Activated T-cell treated with anti-CD3 and anti-CD28 coated beads for 1 hour (primary cell): ENCODE measurements at regions not wholly inside any gene's neighbourhood (a gene's known extent, or its start where the extent isn't known, plus 50 kb on each side); places are given as distances from the start of the nearest gene placed in this dataset.
"Not testable (repeated sequence)": the region's sequence is repeated elsewhere in the genome, so short reads cannot be mapped to it uniquely, and the experiment has no call there.

Experiments
- DNase-seq: peaks from one replicate; pipeline ENCODE4 v3.0.0-alpha.2; 2020; ENCODE audit warnings: low read depth

DNA sequence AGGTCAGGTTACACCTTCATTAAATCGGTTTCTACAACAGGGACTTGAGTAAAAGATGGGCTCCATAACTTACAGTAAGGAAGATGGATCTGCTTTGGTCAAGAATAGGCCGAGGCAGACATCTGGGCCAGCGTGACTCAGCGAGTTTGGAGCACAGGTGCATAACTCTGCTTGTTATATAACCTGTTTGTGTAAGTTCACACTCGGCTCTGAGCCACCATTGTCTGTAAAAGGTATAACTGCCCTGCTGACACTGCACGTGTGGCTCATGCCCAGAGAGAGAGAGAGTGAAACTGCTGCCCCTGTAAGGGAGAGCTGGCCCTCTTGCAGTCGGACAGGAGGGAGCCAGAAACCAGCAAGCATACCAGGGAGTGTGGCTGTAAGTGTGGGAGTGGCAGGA, 737.9 kb upstream of the SLC35B3 start:
- DNase-seq: no peak

DNA sequence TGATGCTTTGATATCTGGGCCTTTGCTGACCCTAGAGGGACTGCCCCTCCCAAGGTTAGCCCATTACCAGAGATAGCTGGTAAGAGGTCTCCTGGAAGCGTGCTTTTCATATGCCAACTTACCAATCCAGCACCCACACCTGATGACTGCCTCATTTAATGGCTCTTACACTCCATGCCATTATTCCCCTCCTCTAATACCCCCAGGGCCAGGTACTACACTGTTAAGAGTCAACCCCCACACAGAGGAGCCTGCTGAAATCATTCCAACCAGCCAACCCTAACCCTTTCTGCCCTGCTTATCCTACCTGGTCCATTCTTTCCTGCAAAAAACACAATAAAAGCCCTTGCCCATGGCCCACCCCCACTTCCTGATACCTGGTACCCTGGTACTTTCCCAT, 736.8 kb upstream of the SLC35B3 start:
- DNase-seq: no peak

DNA sequence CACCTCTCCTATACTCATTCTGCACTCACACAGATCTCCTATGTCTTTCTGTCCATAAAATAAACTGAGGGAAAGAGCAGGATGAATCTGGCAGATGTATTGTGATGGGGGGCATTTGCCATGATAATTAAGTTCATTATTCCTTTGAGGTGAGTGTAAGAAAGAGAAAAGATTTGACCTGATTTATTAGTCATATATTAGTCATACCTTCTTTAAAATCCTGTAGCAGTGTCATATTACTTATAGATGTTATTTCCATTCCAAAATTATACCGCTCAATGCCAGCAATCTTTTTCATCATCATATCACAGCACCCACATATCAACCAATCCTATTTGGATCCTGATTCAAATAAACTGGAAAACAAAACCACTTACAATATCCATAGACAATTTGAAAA, 733.3 kb upstream of the SLC35B3 start:
- no peak for DNase-seq

DNA sequence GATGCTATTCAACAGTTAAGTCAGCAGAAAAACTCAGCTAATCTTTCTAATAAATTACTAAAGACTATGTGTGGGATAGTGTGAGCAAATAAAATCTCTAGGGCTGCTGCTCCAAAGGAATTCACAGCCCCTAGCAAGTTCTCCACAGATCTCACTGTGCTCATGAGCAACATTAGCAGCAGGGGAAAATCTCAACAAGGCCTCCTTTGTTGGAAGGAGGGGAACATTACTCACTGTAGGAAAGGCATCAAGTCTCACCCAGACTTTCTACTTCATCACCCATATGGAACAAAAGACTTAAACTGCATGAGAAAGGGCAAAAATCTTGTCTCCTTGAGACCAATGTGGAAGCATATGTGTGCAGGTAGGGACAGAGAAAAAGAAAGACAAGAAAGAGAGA, 726.4 kb upstream of the SLC35B3 start:
- no peak for DNase-seq

DNA sequence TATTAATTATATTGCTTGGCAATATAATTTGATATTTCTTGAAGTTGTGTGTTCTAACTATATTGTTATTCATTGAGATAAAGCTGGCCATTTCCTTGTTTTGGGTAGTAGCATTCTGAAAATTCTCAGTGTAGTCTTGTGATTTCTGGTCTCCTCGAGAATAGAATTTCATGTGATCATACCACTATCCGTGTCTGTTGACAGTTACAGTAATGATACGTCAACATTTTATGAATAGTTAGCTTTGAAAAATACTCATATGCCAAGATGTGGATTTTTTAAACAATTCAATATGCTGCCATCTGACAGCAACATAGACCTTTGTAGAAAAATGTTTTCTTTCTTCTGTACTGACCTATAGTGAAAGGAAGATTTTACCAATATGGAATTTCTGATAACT, 723.7 kb upstream of the SLC35B3 start:
- DNase-seq: no peak

DNA sequence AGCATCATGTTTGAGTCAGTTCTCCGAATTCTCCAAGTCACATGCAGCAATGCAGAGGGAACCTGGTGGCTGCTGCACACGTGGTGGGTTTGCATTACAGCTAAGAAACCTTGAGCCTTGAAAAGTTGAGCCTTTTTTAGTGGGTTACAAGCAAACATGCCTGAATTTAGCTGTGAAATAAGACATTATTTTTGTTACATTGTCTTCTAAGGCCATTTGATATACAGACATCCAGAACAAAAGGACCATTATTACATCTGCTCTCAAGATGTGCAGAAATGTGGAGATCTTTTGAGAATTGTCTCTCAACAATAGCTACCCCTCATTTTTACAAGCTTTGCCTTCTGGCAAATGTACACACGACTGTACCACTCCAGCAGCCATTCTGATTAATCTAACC, 720.5 kb upstream of the SLC35B3 start:
- no peak for DNase-seq

DNA sequence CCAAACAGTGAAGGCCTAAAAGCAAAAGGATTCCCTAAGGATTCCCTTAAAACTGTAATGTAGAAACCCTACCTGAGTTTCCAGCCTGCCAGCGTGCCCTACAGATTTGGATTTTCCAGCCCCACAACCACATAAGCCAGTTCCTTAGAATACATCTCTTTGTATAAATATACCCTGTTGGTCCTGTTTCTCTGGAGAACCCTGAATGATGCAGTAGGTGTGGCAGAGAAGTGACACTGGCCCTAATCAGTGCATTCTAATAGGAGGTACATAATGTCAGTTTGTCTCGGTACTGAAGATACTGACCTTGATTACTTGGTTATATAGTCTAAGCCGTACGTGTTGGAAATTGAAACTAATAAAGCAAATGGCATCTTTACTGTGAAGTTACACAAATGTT, 707.8 kb upstream of the SLC35B3 start:
- DNase-seq: no peak

DNA sequence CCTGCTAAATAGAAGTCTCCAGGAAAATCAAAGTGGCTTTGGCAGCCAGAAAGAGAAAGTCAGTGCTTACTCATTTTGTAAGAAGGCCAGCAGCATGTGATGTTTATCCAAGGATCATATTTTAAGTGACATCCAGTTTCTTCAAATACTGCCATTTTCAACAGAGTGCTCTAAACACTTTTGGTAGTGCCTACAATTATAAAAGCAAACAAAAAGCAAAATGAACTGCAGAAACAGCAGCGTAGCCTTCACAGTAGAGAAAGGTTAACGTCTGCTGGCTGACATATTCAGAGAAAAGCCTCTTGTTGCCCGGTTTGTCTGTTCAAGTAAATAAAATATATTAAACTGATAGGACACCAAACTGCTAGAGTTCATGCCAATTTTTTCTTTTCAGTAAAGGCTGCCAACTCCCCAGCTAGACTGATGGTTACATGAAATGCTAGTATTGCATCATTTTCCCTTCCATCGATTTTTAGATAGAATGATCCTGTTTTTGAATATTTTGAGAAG, 705.7 kb upstream of the SLC35B3 start:
- no peak for DNase-seq

DNA sequence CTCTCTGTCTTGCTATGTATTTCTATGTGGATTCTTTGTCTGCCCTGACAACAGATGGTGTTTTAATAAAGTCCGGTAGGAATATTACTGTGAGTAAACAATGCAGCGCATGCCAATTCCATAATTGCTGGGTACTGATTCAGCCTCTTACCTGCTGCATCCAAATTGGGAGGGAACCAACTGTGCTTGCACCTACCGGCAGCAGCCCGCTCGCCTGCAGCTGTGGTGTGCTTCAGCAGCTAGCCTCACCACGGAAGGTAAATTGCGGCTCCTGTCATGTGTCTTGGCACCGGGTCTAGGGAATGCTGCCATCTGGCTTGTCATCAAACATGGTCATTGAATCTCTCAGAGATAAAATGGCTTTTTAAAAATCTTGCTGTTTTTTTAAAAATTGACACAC, 704.8 kb upstream of the SLC35B3 start:
- DNase-seq: no peak

DNA sequence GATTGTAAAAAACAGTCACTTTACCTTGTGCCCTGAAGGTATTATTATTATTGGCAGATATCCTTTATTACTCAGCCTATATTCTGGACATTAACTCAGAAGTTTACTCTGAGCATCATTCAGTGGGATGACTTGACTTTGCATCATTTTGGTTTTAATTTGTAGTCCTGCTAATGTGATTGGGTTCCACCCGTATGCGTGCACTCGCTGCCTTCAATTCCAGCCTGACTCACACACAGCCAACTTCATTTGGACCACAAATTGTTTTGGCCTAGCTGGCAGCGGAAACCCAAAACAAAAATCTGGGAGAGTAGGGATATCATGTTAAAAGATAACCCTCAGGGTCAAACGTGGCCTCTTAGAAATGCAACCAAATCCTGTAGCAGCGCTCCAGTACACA, 704.4 kb upstream of the SLC35B3 start:
- no peak for DNase-seq

DNA sequence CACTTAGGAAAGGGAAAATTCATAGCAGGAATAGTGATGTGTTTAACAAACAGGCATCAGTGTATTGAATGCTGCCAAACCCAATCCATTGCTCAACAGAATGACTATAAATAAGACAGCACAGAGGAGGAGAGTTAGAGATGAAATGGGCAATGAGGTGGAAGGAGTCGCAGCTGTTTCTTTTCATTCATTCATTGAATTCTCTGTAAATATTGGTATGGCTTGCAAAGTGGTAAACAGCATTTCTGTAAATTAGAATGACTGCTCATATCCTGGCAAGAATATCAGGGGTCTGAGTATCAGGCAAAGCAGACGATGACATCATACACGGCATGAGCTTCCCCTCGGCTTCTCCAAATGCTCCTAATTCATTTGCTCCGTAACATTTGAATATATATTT, 703.6 kb upstream of the SLC35B3 start:
- DNase-seq: no peak

DNA sequence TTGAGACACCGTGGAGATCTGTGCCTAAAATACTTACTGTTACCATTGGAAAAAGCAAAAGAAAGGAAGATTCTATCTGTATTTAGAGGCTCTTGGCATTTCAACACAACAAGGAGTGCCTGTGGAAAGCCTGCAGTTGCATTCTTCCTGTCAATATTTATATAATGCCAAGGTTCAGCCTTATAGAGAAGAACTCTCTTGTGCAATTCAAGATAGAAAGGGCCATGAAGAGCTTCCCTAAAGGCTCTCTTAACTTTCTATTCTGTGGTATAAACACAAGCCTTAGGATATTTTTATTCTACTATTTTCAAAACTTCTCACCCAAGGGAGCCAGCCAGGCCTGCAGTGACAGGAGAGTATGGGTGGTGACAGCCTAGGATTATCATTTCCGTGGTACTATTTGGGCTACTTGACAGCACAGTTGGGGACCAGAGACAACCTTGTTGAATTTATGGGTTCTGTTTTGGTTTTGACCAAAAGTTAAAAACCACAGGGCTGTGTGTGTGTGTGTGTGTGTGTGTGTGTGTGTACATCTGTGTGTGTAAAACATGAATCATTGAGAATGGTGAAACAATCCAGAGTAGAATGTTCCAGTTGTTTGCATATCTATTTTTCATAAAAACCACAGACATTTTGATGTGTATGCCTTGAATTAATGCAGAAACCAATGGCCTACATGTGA, 700.9 kb upstream of the SLC35B3 start:
- DNase-seq: no peak

DNA sequence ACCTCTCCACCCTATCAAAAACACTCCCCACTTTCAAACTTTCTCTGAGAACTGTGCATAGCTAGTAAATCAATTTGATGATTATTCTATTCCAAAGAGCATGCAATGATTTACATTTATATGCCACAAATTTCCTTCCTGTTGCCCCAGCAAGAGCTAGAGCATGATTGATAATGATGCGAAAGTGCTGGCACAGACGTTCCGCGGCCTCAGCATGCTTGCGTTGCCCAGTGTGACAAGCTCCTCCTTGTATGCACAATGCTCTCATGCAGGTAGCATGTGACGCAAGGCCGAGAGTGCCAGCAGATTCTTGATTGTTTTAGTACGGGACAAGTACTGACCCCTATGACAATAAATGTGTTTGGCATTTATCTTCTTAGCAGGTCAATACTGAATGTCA, 696.3 kb upstream of the SLC35B3 start:
- no peak for DNase-seq

DNA sequence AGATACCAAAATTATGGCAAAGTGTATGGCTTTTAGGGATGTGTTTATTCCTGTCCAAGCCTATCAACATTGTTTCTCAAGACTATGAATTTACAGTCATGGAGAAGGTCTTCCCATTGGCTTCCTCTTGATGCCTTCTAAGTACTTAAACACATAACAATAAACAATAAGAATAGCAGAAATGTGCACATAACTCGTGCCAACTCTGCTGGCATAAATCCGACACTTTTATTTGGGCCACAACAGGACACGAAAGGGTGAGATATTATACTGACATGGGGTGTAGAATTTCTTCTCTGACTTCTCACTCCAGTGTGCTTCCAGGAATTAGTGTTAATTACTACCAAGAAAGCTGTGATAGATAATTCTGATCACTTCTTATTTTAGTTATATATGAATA, 695.9 kb upstream of the SLC35B3 start:
- no peak for DNase-seq

DNA sequence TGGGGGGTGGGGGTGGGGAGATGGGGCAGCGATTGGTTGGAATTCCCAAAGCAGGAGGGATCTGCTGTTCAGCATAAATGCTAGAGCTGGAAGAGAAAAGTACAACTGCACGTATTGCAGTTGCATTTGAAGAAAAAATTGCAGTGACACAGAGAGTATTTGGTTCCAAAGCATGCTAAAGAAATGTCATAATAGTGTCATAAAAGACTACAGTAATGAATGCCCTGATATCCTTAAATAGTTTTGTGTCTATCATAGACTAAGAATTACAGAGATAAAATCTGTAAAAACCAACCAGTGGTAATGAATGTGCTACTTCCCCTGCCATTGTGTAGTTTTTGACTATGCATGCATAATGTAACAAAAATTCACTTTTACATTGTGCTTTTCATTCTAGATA, 693.6 kb upstream of the SLC35B3 start:
- DNase-seq: no peak

DNA sequence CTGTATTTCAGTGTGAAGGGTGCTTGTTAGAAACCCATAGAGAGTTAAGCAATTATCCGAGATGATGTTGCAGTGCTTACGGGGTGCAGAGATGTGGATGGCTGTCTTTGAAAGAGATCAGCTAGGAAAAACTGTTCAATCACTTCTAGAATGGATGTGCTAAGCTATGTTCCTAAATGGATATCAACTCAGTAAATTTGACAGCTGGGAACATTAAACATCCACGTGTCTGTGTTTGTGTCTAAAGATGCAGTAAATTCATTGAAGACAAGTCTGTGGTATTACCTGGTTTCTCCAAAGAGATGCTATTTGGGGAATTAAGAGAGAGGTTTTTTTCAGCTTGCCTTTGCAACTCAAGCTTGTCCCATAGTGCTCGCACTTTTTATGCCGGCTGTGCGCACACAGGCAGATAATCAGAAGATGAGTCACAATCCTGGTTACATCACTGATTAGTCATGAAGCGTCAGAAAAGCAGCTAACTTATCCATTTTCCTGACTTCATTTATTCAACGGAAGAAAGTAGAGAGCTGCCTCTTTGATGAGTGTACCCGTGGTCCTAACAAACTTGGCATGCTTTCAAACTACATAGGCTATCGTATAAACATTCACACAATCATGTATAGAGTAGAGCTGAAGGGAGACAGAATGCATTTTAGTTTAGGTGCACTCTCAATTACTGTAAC, 691.7 kb upstream of the SLC35B3 start:
- no peak for DNase-seq

DNA sequence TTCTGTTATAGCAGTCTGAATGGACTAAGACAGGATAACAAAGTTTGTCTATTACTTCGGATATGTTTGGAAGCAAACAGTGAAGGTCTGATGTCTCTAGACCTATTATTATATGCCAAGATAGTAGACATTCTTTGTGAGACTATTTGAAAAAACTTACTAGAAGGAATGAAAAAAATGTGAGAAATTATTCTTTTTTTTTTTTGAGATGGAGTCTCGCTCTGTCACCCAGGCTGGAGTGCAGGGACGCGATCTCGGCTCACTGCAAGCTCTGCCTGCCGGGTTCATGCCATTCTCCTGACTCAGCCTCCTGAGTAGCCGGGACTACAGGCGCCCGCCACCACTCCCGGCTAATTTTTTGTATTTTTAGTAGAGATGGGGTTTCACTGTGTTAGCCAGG, 690.7 kb upstream of the SLC35B3 start:
- DNase-seq: not testable (repeated sequence)

DNA sequence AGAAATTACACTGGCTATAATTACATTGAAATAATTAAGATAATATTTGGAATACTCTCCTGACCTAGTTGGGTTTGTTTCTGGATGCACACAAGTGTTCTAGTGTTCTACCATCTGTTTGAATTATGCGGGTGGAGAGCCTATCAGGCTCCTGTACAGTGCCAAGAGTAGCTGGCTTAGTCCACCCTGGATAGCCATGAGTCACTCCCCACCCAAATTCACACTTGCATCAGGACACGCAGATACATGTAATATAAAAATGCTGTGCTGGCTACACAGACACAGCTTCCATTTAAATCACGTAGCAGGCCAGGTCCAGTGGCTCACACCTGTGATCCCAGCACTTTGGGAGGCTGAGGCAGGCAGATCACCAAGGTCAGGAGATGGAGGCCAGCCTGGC, 686.2 kb upstream of the SLC35B3 start:
- DNase-seq: no peak

DNA sequence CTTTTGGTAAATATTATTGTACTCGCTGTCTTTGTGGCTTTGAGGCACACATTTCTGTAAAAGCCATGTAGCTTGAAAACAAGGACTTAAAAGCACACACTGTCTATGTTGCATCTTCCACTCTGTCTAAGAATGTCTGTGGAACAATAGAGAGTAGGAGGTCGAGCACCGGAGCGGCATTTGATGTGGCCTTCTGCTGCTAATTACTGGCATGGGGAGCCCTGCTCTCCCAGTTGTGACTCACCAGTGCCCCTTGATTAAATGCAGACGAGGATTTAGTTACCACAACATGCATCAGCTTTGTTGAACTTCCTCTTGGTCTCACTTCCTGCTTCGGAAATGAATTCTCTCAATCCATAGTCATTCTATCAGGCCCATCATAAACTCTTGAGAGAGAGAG, 680.7 kb upstream of the SLC35B3 start:
- no peak for DNase-seq

DNA sequence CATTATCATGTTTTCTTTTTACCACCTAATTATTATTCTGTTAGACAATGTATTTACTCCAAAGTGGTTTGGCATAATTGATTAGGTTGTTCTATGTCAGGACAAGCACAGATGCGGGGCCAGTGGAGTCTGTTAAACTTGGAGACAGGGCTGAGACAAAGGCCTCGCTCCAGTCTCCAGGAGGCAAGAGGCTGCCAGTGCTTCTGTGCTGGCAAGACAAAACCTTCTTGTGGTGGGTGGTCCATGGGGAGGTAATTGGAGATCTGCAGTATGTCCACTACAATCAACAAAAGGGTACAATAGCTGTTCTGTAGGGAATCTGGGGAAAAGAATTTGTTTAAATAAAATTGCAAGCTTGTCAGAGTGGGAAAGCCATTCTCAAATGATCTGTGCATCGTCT, 677.2 kb upstream of the SLC35B3 start:
- no peak for DNase-seq

DNA sequence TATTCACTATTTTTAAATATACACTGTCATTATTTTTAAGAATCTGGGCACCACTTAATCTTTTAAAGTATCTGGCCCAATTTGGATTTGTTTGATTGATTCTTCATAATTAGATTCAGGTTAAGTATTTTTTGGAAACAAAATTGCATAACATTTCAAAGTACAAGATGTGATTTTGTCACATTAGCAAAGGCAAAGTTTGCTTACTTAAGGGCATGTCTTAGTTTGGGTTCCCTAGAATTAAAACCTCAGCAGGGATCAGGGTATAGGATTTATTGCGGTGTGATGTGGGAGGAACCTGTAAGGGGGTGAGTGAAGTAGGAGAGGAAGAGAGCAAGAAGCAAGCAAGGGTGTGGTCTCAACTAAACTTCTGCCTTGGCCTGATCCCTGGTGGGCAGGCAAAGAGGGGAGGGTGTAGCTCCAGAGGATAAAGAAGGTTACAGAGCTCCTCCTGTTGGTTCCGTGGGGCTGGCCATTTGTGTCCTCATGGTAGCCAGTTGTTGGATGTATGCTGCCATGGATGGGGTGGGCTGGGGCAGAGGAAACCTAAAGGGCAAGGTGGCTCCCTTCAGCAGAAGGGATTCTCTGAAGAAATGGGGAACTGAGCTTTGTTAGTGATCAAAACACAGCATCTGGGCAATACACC, 668.7 kb upstream of the SLC35B3 start:
- no peak for DNase-seq

DNA sequence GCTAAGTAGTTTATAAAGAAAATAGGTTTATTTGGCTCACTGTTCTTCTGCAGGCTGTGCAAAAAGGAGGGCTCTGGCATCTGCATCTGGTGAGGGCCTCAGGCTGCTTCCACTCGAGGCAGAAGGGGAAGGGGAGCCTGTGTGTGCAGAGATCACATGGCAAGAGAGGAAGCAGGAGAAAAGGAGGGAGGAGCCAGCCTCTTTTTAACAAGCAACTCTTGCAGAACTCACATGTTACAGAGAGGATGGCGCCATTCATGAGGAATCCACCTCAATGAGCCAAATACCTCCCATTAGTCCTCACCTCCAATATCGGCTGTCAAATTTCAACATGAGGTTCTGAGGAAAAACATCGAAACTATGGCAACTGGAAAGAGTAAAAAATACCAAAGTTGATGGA, 666.6 kb upstream of the SLC35B3 start:
- DNase-seq: no peak

DNA sequence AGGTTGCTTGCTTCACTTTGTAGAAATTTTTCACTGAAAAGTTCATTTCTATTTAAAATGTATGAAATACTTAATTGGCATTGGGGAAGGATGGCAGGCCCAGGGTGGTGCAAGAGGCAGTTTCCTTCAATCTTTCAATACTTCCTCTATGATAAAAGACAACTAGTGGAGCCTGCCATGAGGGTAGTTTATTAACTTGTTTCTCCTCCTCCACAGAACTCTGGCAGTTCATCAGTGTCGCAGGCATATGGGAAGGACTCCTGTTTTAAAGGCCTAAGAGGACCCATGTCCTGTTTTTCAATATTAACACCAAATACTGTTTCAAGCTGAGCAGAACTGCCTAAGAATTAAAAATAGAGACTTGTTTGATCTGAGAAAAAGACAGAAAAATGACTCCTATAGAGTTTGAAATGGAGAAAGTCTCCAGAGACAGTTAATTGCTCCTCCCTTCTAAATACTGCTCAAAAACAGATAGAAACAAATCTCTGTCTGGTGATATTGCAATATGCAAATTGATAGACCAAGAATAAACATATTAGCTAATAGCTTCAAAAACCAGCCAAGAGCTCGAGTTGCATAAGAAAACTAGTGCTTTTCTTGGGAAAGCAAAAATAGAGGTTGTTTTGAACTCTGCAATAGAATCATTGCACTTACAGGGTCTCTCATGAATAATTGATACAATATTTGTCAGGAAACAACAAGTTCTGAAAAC, 665.7 kb upstream of the SLC35B3 start:
- DNase-seq: no peak
